ENCODE measurements at regions not wholly inside any gene's neighbourhood (a gene's known extent, or its start where the extent isn't known, plus 50 kb on each side); places are given as distances from the start of the nearest gene placed in this dataset.

- no peak for TF ChIP-seq CTCF (IDR thresholded peaks at IDR 0.05; ENCODE audit: control extremely low read depth in 1 of 3, insufficient read depth in 1 of 3, low read depth in 1 of 3, low read length in 3 of 3)
- no peak for TF ChIP-seq ATF3 (IDR thresholded peaks at IDR 0.05; ENCODE audit: insufficient read depth, low read depth, low read length)
- no peak for TF ChIP-seq POLR2AphosphoS5 (IDR thresholded peaks at IDR 0.05; ENCODE audit: low read depth, low read length)
- no peak for TF ChIP-seq RAD21 (IDR thresholded peaks at IDR 0.05 in 1 of 2, conservative IDR thresholded peaks at IDR 0.05 in 1 of 2; ENCODE audit: low read depth in 2 of 2, low read length in 2 of 2)
- no peak for TF ChIP-seq POLR2A (IDR thresholded peaks at IDR 0.05; ENCODE audit: control extremely low read depth in 1 of 2, low read depth in 2 of 2, low read length in 2 of 2)
- TF ChIP-seq MAX (IDR thresholded peaks at IDR 0.05), result no peak
- TF ChIP-seq NANOG (IDR thresholded peaks at IDR 0.05; ENCODE audit: insufficient read depth, low read depth, low read length, poor library complexity, severe bottlenecking), result no peak
- no peak for TF ChIP-seq USF2 (IDR thresholded peaks at IDR 0.05; ENCODE audit: low read length)
- no peak for TF ChIP-seq RBBP5 (IDR thresholded peaks at IDR 0.05; ENCODE audit: borderline replicate concordance, low read depth, low read length)
- no peak for TF ChIP-seq SIX5 (IDR thresholded peaks at IDR 0.05; ENCODE audit: low read depth, low read length)
- no peak for TF ChIP-seq GABPA (IDR thresholded peaks at IDR 0.05; ENCODE audit: borderline replicate concordance, insufficient read depth, low read length)
- no peak for TF ChIP-seq SUZ12 (IDR thresholded peaks at IDR 0.05; ENCODE audit: low read length)
These were observed 94.4 kb upstream of the ASAP2 start for GRCh38 chr2:9112079-9112721.

Data from H1 (cell line).